ENCODE measurements at regions not wholly inside any gene's neighbourhood (a gene's known extent, or its start where the extent isn't known, plus 50 kb on each side); places are given as distances from the start of the nearest gene placed in this dataset.

DNA sequence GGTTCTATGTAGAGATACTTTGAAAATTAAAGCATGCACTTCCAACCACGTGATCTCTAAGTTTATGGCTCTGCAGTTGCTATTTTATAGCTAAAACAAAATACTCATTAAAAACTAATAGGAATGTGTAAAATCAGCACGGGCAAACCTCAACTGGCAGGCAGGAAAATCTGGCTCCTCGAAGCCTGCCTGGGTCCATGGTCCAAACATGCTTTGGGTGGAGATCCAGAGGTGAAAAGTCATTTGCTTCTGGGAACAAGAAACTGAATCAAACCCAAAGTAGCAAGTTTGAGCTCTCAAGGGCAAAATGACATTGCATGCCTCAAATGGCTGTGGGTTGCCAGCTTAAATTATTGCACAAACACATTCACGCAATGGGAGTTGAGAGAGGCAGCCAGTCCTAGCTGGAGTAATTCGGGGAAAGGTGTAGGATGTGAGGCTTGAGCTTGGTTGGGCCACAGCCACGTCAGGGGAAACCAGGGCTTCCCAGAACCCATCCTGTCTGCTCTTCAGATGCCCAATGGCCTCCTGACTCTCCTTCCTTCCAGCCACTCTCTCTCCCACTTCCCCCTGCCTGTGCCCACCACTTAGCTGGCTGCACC is 75.2 kb upstream of the LCLAT1 start:
- no peak for DNase-seq

DNA sequence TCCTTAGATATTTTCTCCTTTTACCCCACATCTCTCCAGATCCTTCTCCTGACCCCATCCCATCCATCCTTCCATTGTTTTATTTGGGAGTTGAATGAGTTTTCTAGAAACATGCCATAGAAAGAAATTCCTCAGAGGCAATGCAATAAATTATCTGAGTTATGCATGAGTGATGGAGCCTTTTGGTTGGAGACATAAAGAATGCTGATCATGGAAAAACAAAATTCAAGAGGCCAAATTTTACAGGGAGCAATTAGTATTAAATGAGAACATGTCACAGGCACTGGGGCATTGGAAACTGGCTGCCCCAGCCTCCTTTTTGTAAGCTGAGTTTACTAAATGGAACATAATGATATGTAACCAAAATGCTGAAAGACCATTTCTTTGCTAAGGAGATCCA is 74.2 kb upstream of the LCLAT1 start:
- no peak for DNase-seq

DNA sequence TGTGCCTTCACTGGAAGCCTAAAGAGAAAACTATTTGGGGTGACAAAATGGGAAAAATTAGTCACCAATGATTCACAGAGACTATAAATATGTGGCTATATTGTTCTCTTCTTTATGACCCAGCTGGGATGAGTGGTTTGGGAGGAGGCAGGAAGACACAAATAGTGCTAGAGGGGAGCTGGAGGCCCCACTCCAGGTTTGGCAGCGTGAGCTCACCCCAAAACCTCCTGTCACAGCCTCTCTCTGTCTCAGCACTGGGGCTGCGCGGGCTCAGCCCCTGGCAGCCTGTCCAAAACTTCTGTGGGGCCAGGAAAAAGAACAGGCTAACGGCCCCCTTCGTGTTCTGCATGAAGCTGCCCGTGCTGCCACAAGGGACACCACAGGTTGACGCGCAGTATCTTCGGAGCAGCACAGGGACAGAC is 73.2 kb upstream of the LCLAT1 start:
- DNase-seq: no peak

DNA sequence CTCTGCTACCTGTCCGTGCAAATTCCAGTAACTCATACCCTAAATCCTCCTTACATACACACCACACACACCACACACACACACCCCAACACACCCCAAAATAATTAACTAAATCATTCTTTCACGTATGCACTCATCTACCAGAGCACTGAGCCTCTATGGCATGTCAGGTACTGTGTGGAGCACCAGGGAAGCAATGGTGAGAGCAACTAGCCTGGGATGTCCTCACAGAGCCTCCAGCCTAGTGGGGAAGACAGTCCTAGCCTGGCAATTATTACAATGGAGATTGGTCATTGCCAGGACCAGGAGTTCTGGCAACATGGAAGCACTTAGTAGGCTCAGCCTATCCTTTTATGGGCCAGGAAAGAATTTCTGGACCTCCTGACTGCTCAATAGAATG is 72.7 kb upstream of the LCLAT1 start:
- no peak for DNase-seq

DNA sequence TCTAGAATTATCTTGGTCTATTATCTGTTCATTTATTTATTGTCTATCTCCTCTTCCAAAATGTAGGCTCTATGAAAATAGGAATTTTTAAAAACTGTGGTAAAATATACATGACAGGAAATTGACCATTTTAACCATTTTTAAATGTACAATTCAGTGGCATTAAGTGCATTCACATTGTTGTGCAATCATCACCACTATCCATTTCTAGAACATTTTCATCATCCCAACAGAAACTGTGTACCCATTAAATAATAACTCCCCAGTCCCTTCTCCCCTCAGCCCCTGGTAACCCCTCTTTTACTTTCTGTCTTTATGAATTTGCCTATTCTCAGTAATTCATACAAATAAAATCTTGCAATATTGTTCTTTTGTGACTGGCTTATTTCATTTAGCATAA is 71.1 kb upstream of the LCLAT1 start:
- no peak for DNase-seq

DNA sequence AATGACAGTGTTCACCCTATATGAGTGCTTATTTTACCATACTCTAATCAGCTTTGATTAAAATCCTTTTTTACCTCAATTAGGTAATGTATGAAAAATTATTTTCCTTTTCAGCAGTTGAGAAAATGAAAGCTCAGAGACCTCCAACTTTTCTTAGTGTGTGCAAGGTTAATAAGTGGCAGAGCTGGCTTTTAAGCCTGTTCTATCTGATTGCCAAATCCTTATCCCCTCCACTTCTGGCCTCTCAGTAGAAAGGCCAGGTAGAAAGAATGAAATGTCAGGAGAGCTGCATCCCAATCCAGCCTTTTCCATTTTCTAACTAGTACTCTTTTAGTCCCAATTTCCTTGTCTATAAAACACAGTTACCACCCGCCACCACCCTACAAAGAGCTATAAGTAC is 67.6 kb upstream of the LCLAT1 start:
- no peak for DNase-seq

DNA sequence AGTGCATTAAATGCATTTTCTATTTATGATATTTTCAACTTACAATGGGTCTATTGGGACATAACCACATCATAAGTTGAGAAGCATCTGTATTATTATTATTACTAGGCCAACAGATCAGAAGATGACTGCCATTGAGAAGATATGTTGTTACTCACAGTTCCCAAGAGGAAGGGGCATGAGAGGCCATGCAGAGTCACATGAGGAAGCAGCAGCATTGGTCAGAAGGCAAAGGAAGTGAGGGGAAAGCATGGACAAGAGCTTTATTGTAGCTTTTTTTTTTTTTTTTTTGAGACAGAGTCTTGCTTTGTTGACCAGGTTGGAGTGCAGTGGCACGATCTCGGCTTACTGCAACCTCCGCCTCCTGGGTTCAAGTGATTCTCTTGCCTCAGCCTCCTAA is 66.2 kb upstream of the LCLAT1 start:
- DNase-seq: no peak

DNA sequence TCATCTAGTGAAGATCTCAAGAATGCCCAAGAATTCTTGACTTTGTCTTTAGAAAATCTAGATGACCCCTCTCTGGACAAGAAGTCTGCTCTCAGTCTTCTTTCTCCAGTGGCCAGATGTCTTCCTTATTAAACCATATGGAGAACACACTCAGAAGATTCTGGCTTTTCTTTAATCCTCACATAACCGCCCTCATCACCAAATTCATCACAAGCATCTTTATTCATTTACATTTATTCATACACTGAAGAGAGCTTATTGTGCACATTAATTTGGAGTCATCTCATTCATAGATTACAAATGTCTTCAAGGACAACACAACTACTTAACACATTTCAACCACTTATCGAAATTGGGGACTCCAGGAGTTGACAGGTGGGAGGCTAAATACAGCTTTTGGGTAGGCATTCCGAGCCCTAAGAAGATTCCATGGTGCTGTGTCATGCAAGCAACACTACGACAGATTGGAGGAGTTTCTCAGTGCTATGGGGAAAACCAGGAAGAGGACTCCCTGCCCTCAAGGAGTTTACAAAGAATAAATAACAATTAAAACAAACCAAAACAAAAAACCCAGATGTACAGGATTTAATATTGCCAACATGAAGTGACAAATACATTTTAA is 64.8 kb upstream of the LCLAT1 start:
- DNase-seq: no peak

DNA sequence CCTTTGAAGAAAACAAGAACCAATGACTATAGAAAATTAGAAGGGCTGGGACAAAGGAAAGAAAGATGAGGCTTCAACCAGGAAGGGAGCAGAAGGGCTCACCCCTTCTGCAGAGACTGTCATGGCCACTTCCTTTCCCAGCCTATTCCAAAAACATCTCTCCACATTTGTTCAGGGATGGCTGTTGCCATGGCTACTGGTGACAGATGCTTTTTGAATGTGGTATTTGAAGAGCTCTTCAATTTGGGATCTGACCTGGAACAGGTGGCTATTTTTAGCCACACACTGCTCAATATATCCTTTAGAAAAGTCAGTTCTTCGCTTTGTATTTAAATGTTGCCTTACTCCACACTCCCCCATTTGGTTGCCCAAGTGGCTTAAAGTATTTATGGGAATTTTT is 64.1 kb upstream of the LCLAT1 start:
- DNase-seq: no peak

DNA sequence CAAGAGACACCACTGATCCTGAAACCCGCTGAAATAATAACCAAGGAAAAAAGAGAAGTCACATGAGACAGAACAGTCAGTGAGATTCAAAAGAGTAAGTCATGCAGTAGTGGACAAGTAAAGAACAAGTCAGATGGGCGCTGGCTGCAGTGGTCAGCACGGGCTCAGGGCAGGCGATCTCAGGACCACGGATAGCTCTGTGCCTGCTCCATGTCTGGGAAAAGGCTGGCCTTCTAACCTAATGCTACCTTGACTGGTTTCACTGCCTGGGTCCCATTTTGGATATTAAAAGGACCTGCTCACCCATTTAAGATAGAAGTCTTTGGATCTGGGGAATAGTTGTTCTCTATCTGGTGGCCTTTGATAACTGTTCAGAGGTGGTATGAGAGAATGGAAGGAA is 61.7 kb upstream of the LCLAT1 start:
- no peak for DNase-seq

DNA sequence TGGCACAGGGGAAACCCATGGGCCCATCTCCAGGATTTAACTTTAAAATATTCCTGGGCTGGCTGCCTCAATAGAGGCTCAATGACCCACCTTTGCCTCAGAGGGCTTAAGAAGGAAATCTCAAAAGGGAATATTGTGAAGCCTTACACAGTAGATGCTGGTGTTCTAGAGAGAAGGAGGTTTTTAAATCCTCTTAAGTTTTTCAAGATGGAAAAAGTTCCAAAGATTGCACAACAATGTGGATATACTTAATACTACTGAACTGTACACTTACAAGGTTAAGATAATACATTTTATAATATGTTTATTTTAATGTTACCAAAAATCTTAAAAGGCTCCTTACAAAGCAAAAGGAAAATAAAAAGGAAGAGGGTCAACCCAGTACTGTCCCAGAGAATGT is 54.9 kb upstream of the LCLAT1 start:
- DNase-seq: no peak

DNA sequence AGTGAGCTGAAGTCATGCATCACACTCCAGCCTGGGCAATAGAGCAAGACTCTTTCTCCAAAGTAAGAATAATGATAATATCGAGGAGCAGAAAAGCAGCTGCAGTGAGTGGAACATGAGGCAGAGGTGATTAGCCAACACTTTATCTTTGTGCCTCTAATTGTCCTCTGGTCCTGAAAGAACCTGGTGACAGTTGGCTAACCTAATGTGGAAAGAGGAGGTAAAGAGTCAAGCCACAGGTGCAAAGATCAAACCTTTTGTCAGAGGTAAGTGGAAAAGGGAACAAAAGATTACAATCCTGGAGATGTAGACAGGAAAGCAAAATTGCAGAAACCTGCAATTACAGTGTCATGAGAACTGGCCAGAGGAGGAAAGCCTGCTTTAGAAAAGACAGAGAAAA is 53.5 kb upstream of the LCLAT1 start:
- no peak for DNase-seq

DNA sequence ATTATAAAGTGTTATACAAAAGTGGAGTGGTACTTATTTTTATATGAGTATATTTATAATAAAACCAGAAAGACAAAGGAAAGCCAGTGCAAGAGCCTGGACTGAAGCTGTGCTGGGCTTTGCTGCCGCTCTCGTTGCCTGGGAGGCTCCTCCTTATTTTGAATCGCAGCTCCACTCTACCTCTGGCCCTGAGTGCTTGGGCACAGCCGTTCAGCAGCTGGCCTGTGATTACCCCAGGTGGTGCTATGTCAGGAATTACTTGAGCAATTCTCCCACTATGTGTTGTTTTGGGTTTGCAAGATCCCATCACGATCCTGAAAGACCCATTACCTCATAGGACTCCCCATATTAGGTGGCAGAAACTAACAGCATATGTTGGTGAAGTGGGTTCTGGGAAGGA is 53.0 kb upstream of the LCLAT1 start:
- no peak for DNase-seq

DNA sequence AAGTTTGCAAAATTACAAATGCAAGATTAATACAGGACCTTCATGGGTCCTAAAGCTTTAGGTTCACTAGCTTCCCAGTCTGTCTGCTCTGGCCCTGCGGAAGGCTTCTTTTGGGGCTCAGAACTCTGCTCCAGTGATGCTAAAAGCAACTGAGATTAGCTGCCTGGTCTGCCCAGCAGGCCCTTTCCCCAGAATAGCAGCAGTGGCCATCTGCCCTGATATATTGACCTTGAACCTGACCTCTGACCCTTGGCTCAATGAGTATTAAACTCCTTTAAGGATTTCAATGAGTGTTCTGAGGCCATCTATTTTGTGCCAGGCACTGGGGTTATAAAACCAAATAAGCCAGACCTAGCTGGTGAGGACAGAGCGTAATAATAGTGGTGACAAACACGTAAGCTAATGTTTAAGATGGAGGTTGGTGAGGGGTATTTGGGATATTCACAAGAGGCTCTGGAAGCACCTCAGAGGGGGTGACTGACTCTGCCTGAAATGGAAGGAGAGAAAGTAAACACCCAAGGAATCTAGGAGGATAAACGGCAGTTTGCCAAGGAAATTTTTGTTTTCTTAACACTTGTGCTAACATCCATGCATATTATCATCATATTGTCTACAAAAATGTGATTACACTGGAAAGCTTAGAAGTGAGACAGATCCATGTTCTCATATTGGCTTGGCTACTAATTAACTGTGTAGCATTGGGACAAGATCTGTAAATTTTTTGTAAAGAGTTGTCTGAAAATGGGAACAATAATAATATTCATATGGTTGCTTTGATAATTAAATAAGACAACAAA is 50.4 kb upstream of the LCLAT1 start:
- DNase-seq: no peak

Data from hippocampal formation (tissue), 2 donors.